ENCODE measurements at regions not wholly inside any gene's neighbourhood (a gene's known extent, or its start where the extent isn't known, plus 50 kb on each side); places are given as distances from the start of the nearest gene placed in this dataset.
"Not testable (repeated sequence)": the region's sequence is repeated elsewhere in the genome, so short reads cannot be mapped to it uniquely, and the experiment has no call there.

- Mint-ChIP-seq H3K27me3 (ENCODE audit: low read depth) (no peaks in the 10 kb centered on the region), H3K36me3 (ENCODE audit: low read depth) (no peaks in the 10 kb centered on the region), H3K4me3 (ENCODE audit: unreplicated experiment) (no peak overlapping the region), H3K4me1 (ENCODE audit: low read depth) (no peaks in the 10 kb centered on the region), H3K27ac (ENCODE audit: unreplicated experiment) (no peak overlapping the region), H3K9me3 (ENCODE audit: low read depth) (peaks cover 19% of the 10 kb centered on the region)
- DNase-seq (ENCODE audit: low spot score) = no peak
- no peak for TF ChIP-seq CTCF (IDR thresholded peaks at IDR 0.05)
Measured at GRCh38 chr14:105636935-105637334, 110.6 kb downstream of the TMEM121 start.

- not testable (repeated sequence) for DNase-seq (ENCODE audit: low spot score); H3K4me3 Mint-ChIP-seq (ENCODE audit: unreplicated experiment); H3K27ac Mint-ChIP-seq (ENCODE audit: unreplicated experiment)
Measured at GRCh38 chr14:105637345-105637744, 111.0 kb downstream of the TMEM121 start.

GRCh38 chr14:105639969-105640931 is 113.9 kb downstream of the TMEM121 start:
- H3K27ac Mint-ChIP-seq (ENCODE audit: unreplicated experiment); H3K36me3 Mint-ChIP-seq (ENCODE audit: low read depth); H3K9me3 Mint-ChIP-seq (ENCODE audit: low read depth); H3K4me1 Mint-ChIP-seq (ENCODE audit: low read depth); H3K27me3 Mint-ChIP-seq (ENCODE audit: low read depth); H3K4me3 Mint-ChIP-seq (ENCODE audit: unreplicated experiment); DNase-seq (ENCODE audit: low spot score): not testable (repeated sequence)

More at GRCh38 chr14:105637345-105637744, 111.0 kb downstream of the TMEM121 start:
- peaks cover 16% of the 10 kb centered on the region for H3K9me3 Mint-ChIP-seq (ENCODE audit: low read depth)
- not testable (repeated sequence) for H3K36me3 Mint-ChIP-seq (ENCODE audit: low read depth); H3K4me1 Mint-ChIP-seq (ENCODE audit: low read depth); H3K27me3 Mint-ChIP-seq (ENCODE audit: low read depth)

- Mint-ChIP-seq H3K27me3 (ENCODE audit: low read depth) (no peaks in the 10 kb centered on the region), H3K9me3 (ENCODE audit: low read depth) (peaks cover 10% of the 10 kb centered on the region), H3K4me3 (ENCODE audit: unreplicated experiment) (no peak overlapping the region), H3K27ac (ENCODE audit: unreplicated experiment) (no peak overlapping the region), H3K4me1 (ENCODE audit: low read depth) (no peaks in the 10 kb centered on the region), H3K36me3 (ENCODE audit: low read depth) (no peaks in the 10 kb centered on the region)
- peak; percentile 58 for DNase-seq (ENCODE audit: low spot score)
- TF ChIP-seq CTCF (IDR thresholded peaks at IDR 0.05) = no peak
Measured at GRCh38 chr14:105641075-105641937, 114.9 kb downstream of the TMEM121 start.

GRCh38 chr14:105641951-105642350 is 115.6 kb downstream of the TMEM121 start:
- not testable (repeated sequence) for H3K36me3 Mint-ChIP-seq (ENCODE audit: low read depth); H3K27ac Mint-ChIP-seq (ENCODE audit: unreplicated experiment); H3K4me3 Mint-ChIP-seq (ENCODE audit: unreplicated experiment); H3K9me3 Mint-ChIP-seq (ENCODE audit: low read depth); H3K27me3 Mint-ChIP-seq (ENCODE audit: low read depth); H3K4me1 Mint-ChIP-seq (ENCODE audit: low read depth)
- peak; percentile 82 for DNase-seq (ENCODE audit: low spot score)

- H3K4me1 Mint-ChIP-seq (ENCODE audit: low read depth); H3K4me3 Mint-ChIP-seq (ENCODE audit: unreplicated experiment); H3K27me3 Mint-ChIP-seq (ENCODE audit: low read depth); H3K27ac Mint-ChIP-seq (ENCODE audit: unreplicated experiment); H3K9me3 Mint-ChIP-seq (ENCODE audit: low read depth); H3K36me3 Mint-ChIP-seq (ENCODE audit: low read depth): not testable (repeated sequence)
- peak; percentile 75 for DNase-seq (ENCODE audit: low spot score)
Measured at GRCh38 chr14:105642486-105642885, 116.1 kb downstream of the TMEM121 start.

- H3K4me3 Mint-ChIP-seq (ENCODE audit: unreplicated experiment); H3K4me1 Mint-ChIP-seq (ENCODE audit: low read depth); H3K27me3 Mint-ChIP-seq (ENCODE audit: low read depth); H3K36me3 Mint-ChIP-seq (ENCODE audit: low read depth); H3K27ac Mint-ChIP-seq (ENCODE audit: unreplicated experiment); H3K9me3 Mint-ChIP-seq (ENCODE audit: low read depth): not testable (repeated sequence)
- DNase-seq (ENCODE audit: low spot score) = peak; percentile 65
Measured at GRCh38 chr14:105643406-105644052, 117.1 kb downstream of the TMEM121 start.

- peak; percentile 63 for DNase-seq (ENCODE audit: low spot score)
- not testable (repeated sequence) for H3K9me3 Mint-ChIP-seq (ENCODE audit: low read depth); H3K27ac Mint-ChIP-seq (ENCODE audit: unreplicated experiment); H3K36me3 Mint-ChIP-seq (ENCODE audit: low read depth); H3K4me1 Mint-ChIP-seq (ENCODE audit: low read depth); H3K4me3 Mint-ChIP-seq (ENCODE audit: unreplicated experiment); H3K27me3 Mint-ChIP-seq (ENCODE audit: low read depth)
Measured at GRCh38 chr14:105644053-105644435, 117.7 kb downstream of the TMEM121 start.

GRCh38 chr14:105644457-105644856 is 118.1 kb downstream of the TMEM121 start:
- H3K27ac Mint-ChIP-seq (ENCODE audit: unreplicated experiment); H3K36me3 Mint-ChIP-seq (ENCODE audit: low read depth); H3K9me3 Mint-ChIP-seq (ENCODE audit: low read depth); H3K4me3 Mint-ChIP-seq (ENCODE audit: unreplicated experiment); H3K27me3 Mint-ChIP-seq (ENCODE audit: low read depth); H3K4me1 Mint-ChIP-seq (ENCODE audit: low read depth): not testable (repeated sequence)
- DNase-seq (ENCODE audit: low spot score) = peak; percentile 84

- H3K36me3 Mint-ChIP-seq (ENCODE audit: low read depth); H3K4me3 Mint-ChIP-seq (ENCODE audit: unreplicated experiment); DNase-seq (ENCODE audit: low spot score); H3K27ac Mint-ChIP-seq (ENCODE audit: unreplicated experiment); H3K4me1 Mint-ChIP-seq (ENCODE audit: low read depth); H3K27me3 Mint-ChIP-seq (ENCODE audit: low read depth): not testable (repeated sequence)
- peaks cover 10% of the 10 kb centered on the region for H3K9me3 Mint-ChIP-seq (ENCODE audit: low read depth)
Measured at GRCh38 chr14:105644891-105645290, 118.5 kb downstream of the TMEM121 start.

All from chondrocyte (in vitro differentiated cells).